Activated B cell treated with CpG ODN at 0.5 μM for 24 hours (primary cell): ENCODE measurements at regions not wholly inside any gene's neighbourhood (a gene's known extent, or its start where the extent isn't known, plus 50 kb on each side); places are given as distances from the start of the nearest gene placed in this dataset.

Source experiments
- ATAC-seq: fragments of 200-7000 bp; cut with Tn5 transposase; one replicate; pipeline ENCODE4 v1.10.0; 2021; ENCODE audit warnings: low read depth, mild to moderate bottlenecking, moderate library complexity
- CTCF ChIA-PET: fragments of 350-600 bp; sonication (Branson Sonifier 250); formaldehyde crosslinking; loops from one replicate; lab custom pipeline; 2021; ENCODE audit warnings: antibody characterized with exemption; lab: Charles Lee
- POLR2A ChIA-PET: fragments of 350-600 bp; sonication (Branson Sonifier 250); formaldehyde crosslinking; loops from one replicate; lab custom pipeline; 2021; ENCODE audit warnings: antibody characterized with exemption; lab: Charles Lee
- DNase-seq: peaks from one replicate; pipeline ENCODE4 v3.0.0; 2022
- H3K27ac Mint-ChIP-seq: one replicate; pipeline ENCODE4 v1.8.0; 2020; ENCODE audit warnings: mixed read lengths
- H3K27me3 Mint-ChIP-seq: one replicate; pipeline ENCODE4 v1.8.0; 2021; ENCODE audit warnings: mixed read lengths
- H3K36me3 Mint-ChIP-seq: one replicate; pipeline ENCODE4 v1.8.0; 2021; ENCODE audit warnings: low read depth, mixed read lengths
- H3K4me1 Mint-ChIP-seq: one replicate; pipeline ENCODE4 v1.8.0; 2021; ENCODE audit warnings: mixed read lengths
- H3K4me3 Mint-ChIP-seq: one replicate; pipeline ENCODE4 v1.8.0; 2020; ENCODE audit warnings: mild to moderate bottlenecking, mixed read lengths
- H3K9me3 Mint-ChIP-seq: one replicate; pipeline ENCODE4 v1.8.0; 2020; ENCODE audit warnings: mixed read lengths
- intact Hi-C: fragments of 100-400 bp; cut with micrococcal nuclease; formaldehyde crosslinking; loops from one replicate; pipeline ENCODE4 v1.15.1; 2024
- TF ChIP-seq, protein P1 (sequence below): fragments of 200-600 bp; IDR thresholded peaks from one replicate; pipeline ENCODE4 v1.8.0; 2022; ENCODE audit warnings: antibody characterized with exemption, mild to moderate bottlenecking

DNA sequence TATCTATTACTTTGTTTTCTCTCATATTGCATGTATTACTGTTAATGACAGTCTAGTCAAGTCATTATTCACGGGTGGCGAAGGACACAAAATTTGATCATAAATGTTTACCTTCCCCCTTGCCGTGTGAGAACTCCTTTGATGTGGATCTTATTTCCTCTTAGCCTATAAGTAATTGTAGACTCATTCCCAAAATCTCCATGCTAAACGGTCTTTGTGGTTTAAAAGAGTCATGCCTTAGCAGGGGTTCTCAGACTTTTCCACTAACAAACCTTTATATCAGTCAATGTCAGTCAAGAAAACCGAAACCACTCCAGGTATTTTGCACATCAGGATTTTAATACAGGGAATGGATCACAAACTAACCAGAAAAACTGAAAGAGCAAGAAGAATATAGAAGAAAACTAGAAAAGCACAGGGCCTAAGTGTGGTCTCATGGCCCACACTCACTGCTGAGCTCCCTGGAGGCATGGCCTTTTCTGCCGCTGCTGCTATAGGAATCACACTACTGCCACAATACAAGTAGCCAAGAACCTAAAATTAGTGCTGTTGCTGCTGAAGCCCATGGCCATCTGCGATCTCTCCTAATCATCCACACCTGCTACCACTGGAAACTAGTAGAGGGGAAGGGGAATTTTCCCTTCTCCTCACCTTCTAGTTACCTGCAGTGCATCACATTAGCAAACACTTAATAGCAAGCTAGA, 186.0 kb upstream of the POU3F2 start:
- TF ChIP-seq, protein P1, sequence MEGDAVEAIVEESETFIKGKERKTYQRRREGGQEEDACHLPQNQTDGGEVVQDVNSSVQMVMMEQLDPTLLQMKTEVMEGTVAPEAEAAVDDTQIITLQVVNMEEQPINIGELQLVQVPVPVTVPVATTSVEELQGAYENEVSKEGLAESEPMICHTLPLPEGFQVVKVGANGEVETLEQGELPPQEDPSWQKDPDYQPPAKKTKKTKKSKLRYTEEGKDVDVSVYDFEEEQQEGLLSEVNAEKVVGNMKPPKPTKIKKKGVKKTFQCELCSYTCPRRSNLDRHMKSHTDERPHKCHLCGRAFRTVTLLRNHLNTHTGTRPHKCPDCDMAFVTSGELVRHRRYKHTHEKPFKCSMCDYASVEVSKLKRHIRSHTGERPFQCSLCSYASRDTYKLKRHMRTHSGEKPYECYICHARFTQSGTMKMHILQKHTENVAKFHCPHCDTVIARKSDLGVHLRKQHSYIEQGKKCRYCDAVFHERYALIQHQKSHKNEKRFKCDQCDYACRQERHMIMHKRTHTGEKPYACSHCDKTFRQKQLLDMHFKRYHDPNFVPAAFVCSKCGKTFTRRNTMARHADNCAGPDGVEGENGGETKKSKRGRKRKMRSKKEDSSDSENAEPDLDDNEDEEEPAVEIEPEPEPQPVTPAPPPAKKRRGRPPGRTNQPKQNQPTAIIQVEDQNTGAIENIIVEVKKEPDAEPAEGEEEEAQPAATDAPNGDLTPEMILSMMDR = no peak
- H3K4me3 Mint-ChIP-seq = no peak overlapping the region
- no peak for ATAC-seq

DNA sequence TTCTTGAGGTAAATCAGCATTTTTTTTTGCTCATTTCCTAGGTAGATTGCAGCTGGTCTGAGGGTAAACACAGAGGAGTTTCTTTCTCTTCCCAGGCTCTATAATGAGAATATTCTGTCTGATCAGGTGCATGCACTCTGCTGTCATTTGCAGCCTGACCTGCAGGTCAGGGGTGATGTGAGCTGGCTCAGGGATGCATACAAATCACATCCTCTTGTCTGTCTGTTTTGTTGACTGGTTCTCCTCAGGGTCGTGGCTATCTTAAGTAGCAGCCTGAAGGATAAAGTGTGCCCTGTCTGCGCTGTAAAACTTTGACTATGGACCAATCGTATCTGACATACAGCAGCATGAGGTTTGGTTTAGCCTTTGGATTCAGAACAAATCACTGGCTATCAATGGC, 183.4 kb upstream of the POU3F2 start:
- intact Hi-C loops = no loop called here
- H3K4me1 Mint-ChIP-seq = no peaks in the 10 kb centered on the region
- H3K36me3 Mint-ChIP-seq = no peaks in the 10 kb centered on the region
- no peak overlapping the region for H3K4me3 Mint-ChIP-seq
- H3K27me3 Mint-ChIP-seq = no peaks in the 10 kb centered on the region
- ATAC-seq (no peak), DNase-seq (no peak)
- no peaks in the 10 kb centered on the region for H3K9me3 Mint-ChIP-seq
- POLR2A ChIA-PET = no interaction called here
- CTCF ChIA-PET = no interaction called here
- TF ChIP-seq, protein P1 = no peak
- H3K27ac Mint-ChIP-seq = no peak overlapping the region

More for the DNA sequence above, 186.0 kb upstream of the POU3F2 start:
- Mint-ChIP-seq H3K27me3 (no peaks in the 10 kb centered on the region), H3K9me3 (no peaks in the 10 kb centered on the region), H3K4me1 (no peaks in the 10 kb centered on the region), H3K27ac (no peak overlapping the region), H3K36me3 (no peaks in the 10 kb centered on the region)
- no peak for DNase-seq
- ChIA-PET POLR2A (no interaction called here), CTCF (no interaction called here)
- intact Hi-C loops = no loop called here

DNA sequence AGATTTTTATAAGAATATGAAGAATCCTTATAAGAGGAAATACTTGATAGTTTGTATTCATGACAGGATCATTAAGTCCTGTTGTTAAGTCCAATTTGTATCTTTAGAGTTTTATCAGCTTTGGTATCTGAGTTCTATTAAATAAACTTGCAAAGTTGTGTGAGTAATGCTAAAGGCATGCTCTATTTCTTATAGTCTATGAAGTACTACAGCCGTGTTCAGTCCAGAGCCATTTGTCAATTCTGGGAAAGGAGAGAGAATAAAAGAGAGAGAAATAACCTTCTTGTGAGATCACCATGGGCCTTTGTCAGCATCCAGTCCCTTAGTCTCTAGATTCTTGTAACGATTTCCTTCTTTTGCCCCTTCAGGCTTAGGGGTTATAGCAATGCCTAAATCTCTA, 181.2 kb upstream of the POU3F2 start:
- Mint-ChIP-seq H3K4me1 (no peaks in the 10 kb centered on the region), H3K4me3 (no peak overlapping the region), H3K9me3 (no peaks in the 10 kb centered on the region), H3K27me3 (no peaks in the 10 kb centered on the region), H3K27ac (no peak overlapping the region), H3K36me3 (no peaks in the 10 kb centered on the region)
- TF ChIP-seq, protein P1 = no peak
- intact Hi-C loops = no loop called here
- POLR2A ChIA-PET = no interaction called here
- ATAC-seq (no peak), DNase-seq (no peak)
- CTCF ChIA-PET = no interaction called here

DNA sequence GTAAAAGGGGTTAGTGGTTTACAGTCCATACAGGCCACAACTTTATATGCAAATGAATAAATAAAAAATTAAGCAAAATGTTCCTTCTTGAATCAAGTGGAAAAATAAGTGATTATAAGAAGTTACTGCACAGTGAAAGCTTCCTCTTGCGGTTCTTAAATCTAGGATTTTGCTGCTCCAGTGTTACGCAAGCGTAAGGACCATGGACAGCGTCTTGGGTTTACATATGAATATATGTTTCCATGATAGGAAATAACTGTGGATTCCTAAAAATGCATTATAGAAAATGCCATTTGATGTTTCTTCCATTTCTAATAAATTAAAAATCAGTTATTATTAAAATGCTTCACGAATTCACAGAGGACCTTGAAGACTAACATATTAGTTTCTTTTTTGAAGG, 176.6 kb upstream of the POU3F2 start:
- TF ChIP-seq, protein P1 = no peak
- H3K27me3 Mint-ChIP-seq = no peaks in the 10 kb centered on the region
- H3K4me3 Mint-ChIP-seq = no peak overlapping the region
- H3K4me1 Mint-ChIP-seq = no peaks in the 10 kb centered on the region
- no peak for ATAC-seq
- H3K36me3 Mint-ChIP-seq = no peaks in the 10 kb centered on the region
- no peak overlapping the region for H3K27ac Mint-ChIP-seq
- ChIA-PET CTCF (no interaction called here), POLR2A (no interaction called here)
- H3K9me3 Mint-ChIP-seq = no peaks in the 10 kb centered on the region
- no peak for DNase-seq
- intact Hi-C loops = no loop called here

DNA sequence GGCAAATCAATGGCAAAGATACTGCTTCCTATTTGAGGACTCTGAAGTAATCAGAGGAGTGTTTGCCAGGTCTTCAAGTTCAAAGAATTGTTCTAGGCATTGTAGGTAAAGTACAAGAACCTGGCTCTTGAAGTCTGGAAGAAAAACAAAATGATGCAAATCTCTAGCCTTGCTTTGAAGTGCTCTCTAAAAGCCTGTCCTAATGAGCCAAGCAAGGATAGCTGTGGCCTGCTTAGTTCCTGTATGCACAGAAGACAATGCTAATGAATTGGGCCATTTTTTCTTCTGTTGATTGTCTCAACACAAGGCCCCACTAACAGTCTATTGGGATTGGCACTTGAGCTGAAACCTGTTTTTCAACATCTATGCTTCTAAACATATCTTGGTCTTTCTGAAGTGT, 165.0 kb upstream of the POU3F2 start:
- no peaks in the 10 kb centered on the region for H3K4me1 Mint-ChIP-seq
- H3K36me3 Mint-ChIP-seq = no peaks in the 10 kb centered on the region
- no peaks in the 10 kb centered on the region for H3K9me3 Mint-ChIP-seq
- no peak overlapping the region for H3K4me3 Mint-ChIP-seq
- intact Hi-C loops = no loop called here
- ATAC-seq (no peak), DNase-seq (no peak)
- TF ChIP-seq, protein P1 = no peak
- H3K27ac Mint-ChIP-seq = no peak overlapping the region
- no peaks in the 10 kb centered on the region for H3K27me3 Mint-ChIP-seq
- ChIA-PET CTCF (no interaction called here), POLR2A (no interaction called here)
